DMS79 (cell line): ENCODE measurements at regions not wholly inside any gene's neighbourhood (a gene's known extent, or its start where the extent isn't known, plus 50 kb on each side); places are given as distances from the start of the nearest gene placed in this dataset.

Source experiments
- DNase-seq: peaks from one replicate; lab custom pipeline; 2025; lab: John Stamatoyannopoulos, UW

GRCh38 chr3:127349501-127350171 is 61.8 kb upstream of the PRR20G start:
- DNase-seq: no peak

GRCh38 chr3:127342735-127343134 is 54.9 kb upstream of the PRR20G start:
- DNase-seq: no peak

DNA sequence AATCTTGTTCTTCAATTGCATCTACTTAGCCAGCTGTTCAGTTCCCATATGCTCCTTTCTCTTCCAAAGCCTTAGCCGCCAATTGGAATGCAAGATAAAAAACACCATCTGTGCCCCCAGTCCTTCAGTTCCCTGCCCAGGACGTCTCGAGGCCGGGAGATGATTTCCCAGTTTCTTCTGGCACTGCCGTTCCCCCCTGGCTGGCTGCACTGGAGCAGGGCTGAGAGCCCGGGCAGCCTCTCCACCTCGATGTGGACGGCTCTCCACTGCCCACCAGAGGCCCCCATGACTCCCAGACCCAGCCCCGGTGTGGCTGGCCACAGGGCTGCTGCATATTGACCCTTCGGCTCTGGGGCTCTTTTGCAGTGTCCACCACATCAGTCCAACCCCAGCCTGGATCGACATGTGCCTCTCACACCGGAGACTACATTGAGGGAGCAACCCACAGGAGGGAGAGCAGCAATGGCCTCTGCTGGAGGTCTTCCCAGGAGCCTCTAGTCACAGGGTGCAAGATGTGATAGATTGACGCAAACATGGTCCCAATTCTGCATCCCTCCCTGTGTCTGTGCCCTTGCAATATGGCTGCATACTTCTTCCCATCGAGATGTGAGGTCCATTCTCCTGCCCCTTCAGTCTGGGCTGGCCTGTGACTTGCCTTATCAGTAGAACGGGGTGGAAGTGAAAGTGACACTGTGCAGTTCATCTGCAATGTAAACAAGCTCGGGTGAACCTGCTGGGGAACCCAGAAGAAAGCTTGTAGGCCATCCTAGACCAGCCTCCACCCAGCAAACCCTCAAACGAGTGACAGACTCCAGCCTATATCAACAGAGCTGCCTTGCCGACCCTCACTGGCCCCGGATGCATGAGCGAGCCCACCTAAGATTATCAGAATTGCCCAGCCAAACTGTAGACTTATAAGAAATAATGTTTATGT is 52.3 kb upstream of the PRR20G start:
- no peak for DNase-seq

- DNase-seq: no peak
Observed at GRCh38 chr3:127339016-127339415, 51.2 kb upstream of the PRR20G start.

DNA sequence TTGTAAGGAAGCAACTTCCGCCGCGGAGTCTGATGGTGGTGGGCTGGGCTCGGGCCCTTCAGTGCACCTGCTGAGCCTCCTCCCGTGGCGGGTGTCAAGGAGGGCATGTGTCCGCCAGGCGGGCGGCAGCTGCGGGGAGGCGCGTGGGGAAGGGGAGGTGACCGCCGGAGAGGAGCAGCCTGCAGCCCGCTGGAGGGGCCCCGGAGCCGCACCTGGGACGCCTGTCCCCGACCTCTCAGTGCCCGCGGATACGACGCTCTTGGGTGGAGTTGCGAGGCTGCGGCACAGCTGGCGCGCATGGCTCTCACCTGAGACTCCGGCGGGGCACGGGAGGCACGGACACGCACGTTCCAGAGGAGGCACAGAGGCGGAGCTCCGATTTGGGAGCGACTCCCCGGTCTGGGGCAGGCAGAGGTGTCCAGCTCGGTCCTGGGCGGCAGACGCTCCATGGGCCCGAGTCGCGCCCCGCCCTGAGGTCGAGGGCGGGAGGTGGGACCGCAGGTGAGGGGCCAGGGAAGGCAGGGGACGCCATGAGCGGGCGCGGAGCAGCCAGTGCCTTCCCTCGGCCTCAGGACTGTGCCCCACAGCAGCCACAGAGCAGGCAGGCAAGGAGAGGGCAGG is 50.2 kb upstream of the PRR20G start:
- DNase-seq: no peak
